Neural cell (in vitro differentiated cells): ENCODE measurements at regions not wholly inside any gene's neighbourhood (a gene's known extent, or its start where the extent isn't known, plus 50 kb on each side); places are given as distances from the start of the nearest gene placed in this dataset.

ENCODE experiments used
- H2AFZ ChIP-seq: fragments of 200-600, 300-800 bp; sonication (generic), shearing (Covaris generic); 2 replicates; pipeline ENCODE4 v1.6.0; 2014; ENCODE audit warnings: low read depth, mild to moderate bottlenecking, antibody characterized with exemption, low read length, moderate library complexity
- H3F3A ChIP-seq: fragments of 200-600 bp; shearing (Covaris generic); 2 replicates; pipeline ENCODE4 v1.6.1; 2016; ENCODE audit warnings: mild to moderate bottlenecking, moderate library complexity, mixed read lengths, antibody characterized with exemption, low read length; ENCODE audit not compliant: insufficient read depth, poor library complexity, severe bottlenecking
- H3K27ac ChIP-seq: fragments of 200-600, 300-800 bp; sonication (generic), shearing (Covaris generic); 2 replicates; pipeline ENCODE4 v1.5.1; 2014; ENCODE audit warnings: mild to moderate bottlenecking, low read length, moderate library complexity
- H3K27me3 ChIP-seq: fragments of 300-800, 200-600 bp; sonication (generic), shearing (Covaris generic); 2 replicates; pipeline ENCODE4 v1.6.0; 2014; ENCODE audit warnings: mild to moderate bottlenecking, low read depth, low read length, moderate library complexity; ENCODE audit not compliant: insufficient read depth
- H3K36me3 ChIP-seq: fragments of 300-800, 200-600 bp; sonication (generic), shearing (Covaris generic); 2 replicates; pipeline ENCODE4 v1.5.1; 2014; ENCODE audit warnings: mild to moderate bottlenecking, antibody characterized with exemption, low read length, moderate library complexity; ENCODE audit not compliant: insufficient read depth
- H3K4me2 ChIP-seq: fragments of 300-800, 200-600 bp; sonication (generic), shearing (Covaris generic); 2 replicates; pipeline ENCODE4 v1.6.0; 2014; ENCODE audit warnings: mild to moderate bottlenecking, low read length
- H3K4me3 ChIP-seq: fragments of 300-800, 200-600 bp; sonication (generic), shearing (Covaris generic); 2 replicates; pipeline ENCODE4 v1.5.1; 2014; ENCODE audit warnings: mild to moderate bottlenecking, low read length, moderate library complexity
- H3K79me2 ChIP-seq: fragments of 200-600 bp; shearing (Covaris generic); replicated peaks from 2 replicates; pipeline ENCODE4 v1.6.0; 2014; ENCODE audit warnings: mild to moderate bottlenecking, low read length, moderate library complexity; ENCODE audit not compliant: insufficient read depth
- H3K9ac ChIP-seq: fragments of 300-800, 200-600 bp; sonication (generic), shearing (Covaris generic); 2 replicates; pipeline ENCODE4 v1.6.1; 2016; ENCODE audit warnings: mild to moderate bottlenecking, low read length, mixed read lengths
- H3K9me2 ChIP-seq: fragments of 200-600 bp; shearing (Covaris generic); 2 replicates; pipeline ENCODE4 v1.6.1; 2016; ENCODE audit warnings: mild to moderate bottlenecking, low read length, mixed read lengths; ENCODE audit not compliant: insufficient read depth
- H3K9me3 ChIP-seq: fragments of 200-600, 300-800 bp; sonication (generic), shearing (Covaris generic); 2 replicates; pipeline ENCODE4 v1.6.1; 2016; ENCODE audit warnings: mild to moderate bottlenecking, mixed run types, low read length, moderate library complexity, mixed read lengths
- H4K20me1 ChIP-seq: fragments of 200-600 bp; shearing (Covaris generic); 2 replicates; pipeline ENCODE4 v1.6.1; 2016; ENCODE audit warnings: mild to moderate bottlenecking, mixed run types; ENCODE audit not compliant: insufficient read depth
- CTCF ChIP-seq: fragments of 450-650 bp; IDR thresholded peaks from 2 replicates; pipeline ENCODE4 v1.5.1; 2014; ENCODE audit warnings: antibody characterized with exemption, mild to moderate bottlenecking, moderate library complexity; ENCODE audit not compliant: poor library complexity, severe bottlenecking
- EP300 ChIP-seq: fragments of 450-650 bp; conservative IDR thresholded peaks from 2 replicates; pipeline ENCODE4 v1.6.1; 2014; ENCODE audit warnings: antibody characterized with exemption, mild to moderate bottlenecking, moderate library complexity; ENCODE audit not compliant: poor library complexity, severe bottlenecking
- EZH2 ChIP-seq: fragments of 200-600, 300-800 bp; shearing (Covaris generic), sonication (generic); IDR thresholded peaks from 2 replicates; pipeline ENCODE4 v1.6.1; 2014; ENCODE audit warnings: antibody characterized with exemption, low read length, borderline replicate concordance, mild to moderate bottlenecking; ENCODE audit not compliant: insufficient read depth, poor library complexity, severe bottlenecking
- MXI1 ChIP-seq: fragments of 450-650 bp; conservative IDR thresholded peaks from 2 replicates; pipeline ENCODE4 v1.6.1; 2014; ENCODE audit warnings: antibody characterized with exemption, mild to moderate bottlenecking; ENCODE audit not compliant: poor library complexity, severe bottlenecking
- POLR2AphosphoS5 ChIP-seq: IDR thresholded peaks from 2 replicates; pipeline ENCODE4 v1.6.1; 2012
- RAD21 ChIP-seq: fragments of 450-650 bp; conservative IDR thresholded peaks from 2 replicates; pipeline ENCODE4 v1.6.1; 2014; ENCODE audit warnings: antibody characterized with exemption, mild to moderate bottlenecking, moderate library complexity
- REST ChIP-seq: IDR thresholded peaks from 2 replicates; pipeline ENCODE4 v1.6.1; 2012; ENCODE audit warnings: borderline replicate concordance
- SMC3 ChIP-seq: fragments of 450-650 bp; conservative IDR thresholded peaks from 2 replicates; pipeline ENCODE4 v1.6.1; 2014; ENCODE audit warnings: antibody characterized with exemption, mild to moderate bottlenecking, moderate library complexity; ENCODE audit not compliant: poor library complexity
- TAF1 ChIP-seq: IDR thresholded peaks from 2 replicates; pipeline ENCODE4 v1.6.1; 2012; ENCODE audit warnings: low read depth

- H4K20me1 ChIP-seq: no peaks in the 10 kb centered on the region
- no peak overlapping the region for H3K4me3 ChIP-seq
- no peaks in the 10 kb centered on the region for H3K27me3 ChIP-seq
- TF ChIP-seq SMC3: no peak
- TF ChIP-seq TAF1: no peak
- no peak for TF ChIP-seq CTCF
- TF ChIP-seq EZH2: no peak
- no peak for TF ChIP-seq MXI1
- H3K79me2 ChIP-seq: no peaks in the 10 kb centered on the region
- H3F3A ChIP-seq: no peaks in the 10 kb centered on the region
- peaks cover 3% of the 10 kb centered on the region for H3K9me2 ChIP-seq
- H3K9me3 ChIP-seq: no peaks in the 10 kb centered on the region
- no peak overlapping the region for H3K27ac ChIP-seq
- no peak overlapping the region for H3K4me2 ChIP-seq
- H3K9ac ChIP-seq: no peak overlapping the region
- H3K36me3 ChIP-seq: no peaks in the 10 kb centered on the region
- no peak overlapping the region for H2AFZ ChIP-seq
Measured at GRCh38 chr7:106590209-106590816, 70.6 kb downstream of the CCDC71L start.

- H3F3A ChIP-seq: no peaks in the 10 kb centered on the region
- no peak overlapping the region for H2AFZ ChIP-seq
- no peak overlapping the region for H3K27ac ChIP-seq
- no peaks in the 10 kb centered on the region for H3K9me3 ChIP-seq
- no peaks in the 10 kb centered on the region for H3K79me2 ChIP-seq
- no peaks in the 10 kb centered on the region for H3K36me3 ChIP-seq
- H3K27me3 ChIP-seq: no peaks in the 10 kb centered on the region
- TF ChIP-seq POLR2AphosphoS5: no peak
- TF ChIP-seq REST: no peak
- TF ChIP-seq EP300: no peak
- TF ChIP-seq TAF1: no peak
- TF ChIP-seq CTCF: no peak
- TF ChIP-seq EZH2: no peak
- TF ChIP-seq MXI1: no peak
- no peak for TF ChIP-seq SMC3
- TF ChIP-seq RAD21: no peak
- H3K9ac ChIP-seq: no peak overlapping the region
- no peaks in the 10 kb centered on the region for H3K9me2 ChIP-seq
- no peak overlapping the region for H3K4me2 ChIP-seq
- no peak overlapping the region for H3K4me3 ChIP-seq
- H4K20me1 ChIP-seq: no peaks in the 10 kb centered on the region
Measured at GRCh38 chr7:106589198-106589879, 71.6 kb downstream of the CCDC71L start.
